ENCODE measurements at regions not wholly inside any gene's neighbourhood (a gene's known extent, or its start where the extent isn't known, plus 50 kb on each side); places are given as distances from the start of the nearest gene placed in this dataset.

DNA sequence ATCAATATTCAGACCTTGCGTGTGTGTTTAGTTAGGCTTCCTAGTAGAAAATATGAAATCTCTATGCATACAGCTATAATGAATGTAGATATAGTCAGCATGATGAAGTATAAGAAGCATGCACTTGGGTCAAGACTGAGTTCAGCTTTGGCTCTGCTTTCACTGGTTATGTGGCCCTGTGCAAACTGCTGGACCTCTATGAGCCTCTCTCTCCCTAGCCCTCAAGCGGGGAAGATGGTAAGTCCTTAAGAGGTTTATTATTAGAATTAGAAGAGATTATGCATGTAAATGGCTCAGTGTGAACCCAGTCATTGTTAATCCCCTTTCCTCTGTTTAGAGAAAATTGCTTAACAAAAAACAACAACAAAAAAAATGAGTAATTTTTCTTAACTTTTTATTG lies 178.8 kb upstream of the NXPH2 start:
- TF ChIP-seq, protein P1, sequence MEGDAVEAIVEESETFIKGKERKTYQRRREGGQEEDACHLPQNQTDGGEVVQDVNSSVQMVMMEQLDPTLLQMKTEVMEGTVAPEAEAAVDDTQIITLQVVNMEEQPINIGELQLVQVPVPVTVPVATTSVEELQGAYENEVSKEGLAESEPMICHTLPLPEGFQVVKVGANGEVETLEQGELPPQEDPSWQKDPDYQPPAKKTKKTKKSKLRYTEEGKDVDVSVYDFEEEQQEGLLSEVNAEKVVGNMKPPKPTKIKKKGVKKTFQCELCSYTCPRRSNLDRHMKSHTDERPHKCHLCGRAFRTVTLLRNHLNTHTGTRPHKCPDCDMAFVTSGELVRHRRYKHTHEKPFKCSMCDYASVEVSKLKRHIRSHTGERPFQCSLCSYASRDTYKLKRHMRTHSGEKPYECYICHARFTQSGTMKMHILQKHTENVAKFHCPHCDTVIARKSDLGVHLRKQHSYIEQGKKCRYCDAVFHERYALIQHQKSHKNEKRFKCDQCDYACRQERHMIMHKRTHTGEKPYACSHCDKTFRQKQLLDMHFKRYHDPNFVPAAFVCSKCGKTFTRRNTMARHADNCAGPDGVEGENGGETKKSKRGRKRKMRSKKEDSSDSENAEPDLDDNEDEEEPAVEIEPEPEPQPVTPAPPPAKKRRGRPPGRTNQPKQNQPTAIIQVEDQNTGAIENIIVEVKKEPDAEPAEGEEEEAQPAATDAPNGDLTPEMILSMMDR (IDR thresholded peaks at IDR 0.05): no peak
- TF ChIP-seq POLR2A (IDR thresholded peaks at IDR 0.05): no peak
